ENCODE measurements at regions not wholly inside any gene's neighbourhood (a gene's known extent, or its start where the extent isn't known, plus 50 kb on each side); places are given as distances from the start of the nearest gene placed in this dataset.

DNA sequence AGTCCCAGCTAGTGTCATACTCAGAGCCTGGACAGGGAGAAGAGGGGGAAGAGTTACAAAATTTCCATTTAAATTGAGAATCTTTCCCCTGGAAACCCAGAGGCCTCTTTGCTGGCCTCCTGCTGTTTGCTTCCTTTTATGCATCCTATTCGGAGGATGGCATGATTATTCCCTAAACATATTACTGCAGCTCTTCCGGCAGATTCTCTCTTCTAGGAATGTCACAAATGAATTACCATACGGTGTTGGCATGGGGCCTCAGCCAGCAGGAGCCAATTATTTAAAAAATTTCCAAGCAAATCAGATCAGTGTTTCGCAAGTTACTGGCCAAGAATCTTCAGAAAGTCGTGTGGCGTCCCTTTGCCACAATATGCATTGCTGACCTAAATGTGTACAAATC is 326.7 kb upstream of the NCAM1 start:
- no peaks in the 10 kb centered on the region for H3K36me3 Mint-ChIP-seq (ENCODE audit: low read depth)
- no peak overlapping the region for H3K27ac Mint-ChIP-seq
- peaks cover 14% of the 10 kb centered on the region for H3K9me3 Mint-ChIP-seq
- DNase-seq, result no peak
- TF ChIP-seq, protein P1, sequence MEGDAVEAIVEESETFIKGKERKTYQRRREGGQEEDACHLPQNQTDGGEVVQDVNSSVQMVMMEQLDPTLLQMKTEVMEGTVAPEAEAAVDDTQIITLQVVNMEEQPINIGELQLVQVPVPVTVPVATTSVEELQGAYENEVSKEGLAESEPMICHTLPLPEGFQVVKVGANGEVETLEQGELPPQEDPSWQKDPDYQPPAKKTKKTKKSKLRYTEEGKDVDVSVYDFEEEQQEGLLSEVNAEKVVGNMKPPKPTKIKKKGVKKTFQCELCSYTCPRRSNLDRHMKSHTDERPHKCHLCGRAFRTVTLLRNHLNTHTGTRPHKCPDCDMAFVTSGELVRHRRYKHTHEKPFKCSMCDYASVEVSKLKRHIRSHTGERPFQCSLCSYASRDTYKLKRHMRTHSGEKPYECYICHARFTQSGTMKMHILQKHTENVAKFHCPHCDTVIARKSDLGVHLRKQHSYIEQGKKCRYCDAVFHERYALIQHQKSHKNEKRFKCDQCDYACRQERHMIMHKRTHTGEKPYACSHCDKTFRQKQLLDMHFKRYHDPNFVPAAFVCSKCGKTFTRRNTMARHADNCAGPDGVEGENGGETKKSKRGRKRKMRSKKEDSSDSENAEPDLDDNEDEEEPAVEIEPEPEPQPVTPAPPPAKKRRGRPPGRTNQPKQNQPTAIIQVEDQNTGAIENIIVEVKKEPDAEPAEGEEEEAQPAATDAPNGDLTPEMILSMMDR (IDR thresholded peaks at IDR 0.05), result no peak
- peaks cover 15% of the 10 kb centered on the region for H3K27me3 Mint-ChIP-seq (ENCODE audit: low read depth, poor library complexity)
- H3K4me3 Mint-ChIP-seq, result no peak overlapping the region
- no peaks in the 10 kb centered on the region for H3K4me1 Mint-ChIP-seq

DNA sequence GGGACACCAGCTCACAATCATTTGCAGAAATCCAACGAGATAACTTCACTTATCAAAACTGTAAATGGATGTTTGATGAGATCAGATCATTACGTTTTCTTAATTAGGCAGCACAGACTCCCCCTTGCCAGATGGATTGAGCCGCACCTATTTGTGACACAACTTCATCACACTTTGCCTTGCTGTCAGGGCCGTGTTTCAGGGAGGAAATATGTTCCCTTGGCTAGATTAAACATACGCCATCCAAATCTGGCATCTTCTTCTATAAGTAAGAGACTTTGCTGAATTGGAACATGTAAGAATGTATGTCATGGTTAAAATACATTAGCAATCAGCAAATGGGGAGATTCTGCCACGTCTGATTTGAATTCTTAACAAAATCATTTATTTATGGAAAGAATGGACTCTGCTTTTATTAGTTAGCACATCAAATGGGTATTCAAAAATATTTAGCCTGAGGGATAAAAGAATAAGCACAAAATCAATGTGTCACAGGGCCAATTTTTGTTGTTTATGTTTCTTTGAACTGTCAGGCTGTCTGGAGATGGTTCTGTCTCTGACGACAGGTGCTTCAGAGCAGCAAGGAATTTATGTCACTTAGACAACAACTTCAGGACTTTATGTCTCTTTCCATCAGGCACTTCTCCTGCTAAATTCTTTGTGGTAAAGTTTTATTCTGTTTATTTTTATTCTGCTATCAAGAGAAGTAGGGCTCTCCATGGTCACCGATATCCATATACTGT is 326.1 kb upstream of the NCAM1 start:
- no peak overlapping the region for H3K27ac Mint-ChIP-seq
- no peak for DNase-seq
- TF ChIP-seq, protein P1 (IDR thresholded peaks at IDR 0.05), result no peak
- H3K36me3 Mint-ChIP-seq (ENCODE audit: low read depth), result peaks cover 5% of the 10 kb centered on the region
- no peak overlapping the region for H3K4me3 Mint-ChIP-seq
- H3K9me3 Mint-ChIP-seq, result peaks cover 20% of the 10 kb centered on the region
- H3K27me3 Mint-ChIP-seq (ENCODE audit: low read depth, poor library complexity), result peaks cover 13% of the 10 kb centered on the region
- no peaks in the 10 kb centered on the region for H3K4me1 Mint-ChIP-seq

DNA sequence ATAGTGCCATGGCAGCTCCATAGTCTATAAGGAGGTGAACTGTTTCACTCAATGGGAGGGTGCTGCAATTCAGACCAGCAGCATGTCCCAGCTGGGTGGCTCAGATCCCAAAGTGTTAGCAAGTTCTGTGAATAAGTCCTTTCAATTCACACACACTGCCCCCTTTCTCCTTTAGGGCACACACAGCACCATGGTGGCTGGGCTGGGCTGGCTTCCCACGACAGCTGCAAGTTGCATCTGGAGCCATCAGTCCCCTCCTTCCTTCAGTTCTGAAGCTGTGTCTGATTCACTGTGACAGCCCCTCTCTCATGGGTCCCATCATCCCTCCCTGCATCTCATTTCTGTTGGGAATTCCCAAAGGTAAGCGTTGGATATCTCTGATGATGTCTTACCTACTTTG is 324.1 kb upstream of the NCAM1 start:
- Mint-ChIP-seq H3K27me3 (ENCODE audit: low read depth, poor library complexity) (peaks cover 5% of the 10 kb centered on the region), H3K9me3 (peaks cover 39% of the 10 kb centered on the region), H3K4me1 (no peaks in the 10 kb centered on the region)

DNA sequence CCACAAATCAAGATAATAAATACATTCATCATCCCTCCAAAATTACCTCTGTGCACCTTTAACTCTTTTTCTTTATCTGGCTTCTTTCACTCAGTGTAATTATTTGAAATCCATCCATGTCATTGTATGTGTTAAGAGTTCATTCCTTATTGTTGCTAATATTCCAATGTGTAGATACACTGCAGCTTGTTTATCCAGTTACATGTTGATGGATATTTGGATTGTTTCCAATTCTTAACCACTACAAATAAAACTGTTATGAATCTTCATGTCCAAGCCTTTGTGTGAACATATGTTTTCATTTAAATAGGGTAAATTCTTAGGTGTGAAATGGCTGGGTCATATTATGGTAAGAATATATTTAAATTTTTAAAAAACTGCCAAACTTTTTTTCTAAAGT is 323.3 kb upstream of the NCAM1 start:
- no peak for DNase-seq
- Mint-ChIP-seq H3K9me3 (peaks cover 45% of the 10 kb centered on the region), H3K27ac (no peak overlapping the region), H3K4me3 (no peak overlapping the region), H3K27me3 (ENCODE audit: low read depth, poor library complexity) (peaks cover 7% of the 10 kb centered on the region), H3K4me1 (no peaks in the 10 kb centered on the region), H3K36me3 (ENCODE audit: low read depth) (peaks cover 12% of the 10 kb centered on the region)
- TF ChIP-seq, protein P1 (IDR thresholded peaks at IDR 0.05), result no peak

More for the DNA sequence above, 324.1 kb upstream of the NCAM1 start:
- Mint-ChIP-seq H3K4me3 (no peak overlapping the region), H3K27ac (no peak overlapping the region), H3K36me3 (ENCODE audit: low read depth) (peaks cover 12% of the 10 kb centered on the region)
- DNase-seq, result no peak
- TF ChIP-seq, protein P1 (IDR thresholded peaks at IDR 0.05), result no peak

DNA sequence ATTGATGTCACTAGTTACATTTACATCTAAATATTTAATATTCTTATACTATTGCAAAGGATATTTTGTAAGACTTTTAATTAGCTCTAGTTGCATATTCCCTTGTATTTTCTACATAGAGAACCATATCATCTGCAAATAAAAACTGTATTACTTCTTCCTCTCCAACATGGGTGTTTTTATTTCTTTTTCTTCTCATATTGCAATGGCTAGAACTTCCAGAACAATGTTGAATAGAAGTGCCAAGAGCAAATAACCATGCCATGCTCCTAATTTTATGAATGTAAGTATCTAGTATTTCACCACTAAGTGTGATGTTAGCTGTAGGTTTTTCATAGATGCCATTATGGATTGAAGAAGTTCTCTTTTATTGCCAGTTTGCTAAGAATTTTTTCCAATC is 321.8 kb upstream of the NCAM1 start:
- no peak for DNase-seq
- no peak overlapping the region for H3K27ac Mint-ChIP-seq
- TF ChIP-seq, protein P1 (IDR thresholded peaks at IDR 0.05), result no peak
- peaks cover 12% of the 10 kb centered on the region for H3K36me3 Mint-ChIP-seq (ENCODE audit: low read depth)
- no peak overlapping the region for H3K4me3 Mint-ChIP-seq
- H3K27me3 Mint-ChIP-seq (ENCODE audit: low read depth, poor library complexity), result peaks cover 7% of the 10 kb centered on the region
- no peaks in the 10 kb centered on the region for H3K4me1 Mint-ChIP-seq
- peaks cover 49% of the 10 kb centered on the region for H3K9me3 Mint-ChIP-seq

DNA sequence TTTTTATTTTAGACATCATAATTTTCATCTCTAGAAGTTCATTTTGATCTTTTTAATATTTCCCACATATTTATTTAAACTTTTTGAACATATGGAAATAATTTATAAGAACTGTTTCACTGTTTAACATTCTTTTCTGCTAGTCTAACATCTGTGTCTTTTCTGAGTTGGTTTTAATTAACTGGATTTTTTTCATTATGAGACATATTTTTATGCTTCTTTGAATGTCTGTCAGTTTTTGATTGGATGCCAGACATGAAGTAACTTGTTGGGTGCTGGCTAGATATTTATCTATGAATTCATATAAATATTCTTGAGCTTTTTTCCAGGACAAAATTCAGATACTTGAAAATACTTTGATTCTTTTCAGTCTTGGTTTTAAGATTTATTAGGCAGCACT is 317.8 kb upstream of the NCAM1 start:
- Mint-ChIP-seq H3K36me3 (ENCODE audit: low read depth) (peaks cover 12% of the 10 kb centered on the region), H3K27me3 (ENCODE audit: low read depth, poor library complexity) (peaks cover 5% of the 10 kb centered on the region), H3K4me3 (no peak overlapping the region), H3K9me3 (peaks cover 46% of the 10 kb centered on the region), H3K27ac (no peak overlapping the region), H3K4me1 (peaks cover under 1% of the 10 kb centered on the region)
- DNase-seq, result no peak
- TF ChIP-seq, protein P1 (IDR thresholded peaks at IDR 0.05), result no peak

Measured in nephron progenitor cell (in vitro differentiated cells).